HepG2 (cell line): ENCODE measurements at regions not wholly inside any gene's neighbourhood (a gene's known extent, or its start where the extent isn't known, plus 50 kb on each side); places are given as distances from the start of the nearest gene placed in this dataset.

ENCODE experiments used
- ARID4A ChIP-seq: sonication (generic); formaldehyde crosslinking; IDR thresholded peaks from 2 replicates; pipeline ENCODE4 v1.5.0; 2020; ENCODE audit warnings: mild to moderate bottlenecking, missing genetic modification reagents, borderline replicate concordance
- CENPBD1 ChIP-seq: sonication (generic); formaldehyde crosslinking; IDR thresholded peaks from 2 replicates; pipeline ENCODE4 v1.8.0; 2022; ENCODE audit warnings: missing genetic modification reagents, low read depth, mild to moderate bottlenecking, borderline replicate concordance
- CHCHD3 ChIP-seq: sonication (generic); formaldehyde crosslinking; IDR thresholded peaks from 2 replicates; pipeline ENCODE4 v1.8.0; 2022; ENCODE audit warnings: mild to moderate bottlenecking, missing genetic modification reagents, moderate library complexity
- CSRNP2 ChIP-seq: sonication (generic); formaldehyde crosslinking; conservative IDR thresholded peaks from 2 replicates; pipeline ENCODE4 v1.8.0; 2022; ENCODE audit warnings: low read depth, missing genetic modification reagents
- ESRRA ChIP-seq: sonication (generic); formaldehyde crosslinking; IDR thresholded peaks from 2 replicates; pipeline ENCODE4 v1.5.1; 2020; ENCODE audit warnings: mild to moderate bottlenecking, low read depth, missing genetic modification reagents
- HMG20B ChIP-seq: conservative IDR thresholded peaks from 2 replicates; pipeline ENCODE4 v1.6.1; 2016; ENCODE audit warnings: missing genetic modification reagents, missing compliant biosample characterization
- MAFK ChIP-seq, 2 experiments: IDR thresholded peaks in 1 of 2; conservative IDR thresholded peaks in 1 of 2; 2 replicates each; pipeline ENCODE4 v1.6.1; 2011; ENCODE audit warnings: improper control_type of control experiment in 2 of 2, low read length in 2 of 2
- PHF21A ChIP-seq: sonication (generic); formaldehyde crosslinking; IDR thresholded peaks from 2 replicates; pipeline ENCODE4 v1.5.0; 2020; ENCODE audit warnings: mild to moderate bottlenecking, missing genetic modification reagents
- SP2 ChIP-seq: sonication (generic); formaldehyde crosslinking; IDR thresholded peaks from 2 replicates; pipeline ENCODE4 v1.5.1; 2020; ENCODE audit warnings: mild to moderate bottlenecking, missing genetic modification reagents
- SRSF4 ChIP-seq: fragments of 200-400 bp; formaldehyde crosslinking; IDR thresholded peaks from one replicate; pipeline ENCODE4 v1.6.1; 2018; ENCODE audit warnings: mild to moderate bottlenecking, low read depth, low read length, moderate library complexity; ENCODE audit not compliant: poor library complexity, severe bottlenecking
- TAF1 ChIP-seq: sonication (generic); formaldehyde crosslinking; IDR thresholded peaks from 2 replicates; pipeline ENCODE4 v1.4.0; 2020; ENCODE audit warnings: missing genetic modification reagents
- TCF7 ChIP-seq: sonication (generic); IDR thresholded peaks from 2 replicates; pipeline ENCODE4 v1.6.1; 2016; ENCODE audit warnings: antibody characterized with exemption, low read depth
- ZMAT3 ChIP-seq: sonication (generic); formaldehyde crosslinking; conservative IDR thresholded peaks from 2 replicates; pipeline ENCODE4 v1.7.0; 2021; ENCODE audit warnings: missing genetic modification reagents
- ZNF136 ChIP-seq: sonication (generic); formaldehyde crosslinking; IDR thresholded peaks from 2 replicates; pipeline ENCODE4 v1.8.1; 2022; ENCODE audit warnings: low read depth, mild to moderate bottlenecking, moderate library complexity, missing genetic modification reagents
- ZNF333 ChIP-seq: sonication (generic); formaldehyde crosslinking; IDR thresholded peaks from 2 replicates; pipeline ENCODE4 v1.4.0; 2020; ENCODE audit warnings: mild to moderate bottlenecking, missing genetic modification reagents, borderline replicate concordance
- ZNF431 ChIP-seq: sonication (generic); formaldehyde crosslinking; IDR thresholded peaks from 2 replicates; pipeline ENCODE4 v1.9.0; 2022; ENCODE audit warnings: missing genetic modification reagents, low read depth, mild to moderate bottlenecking, borderline replicate concordance
- ZNF446 ChIP-seq: sonication (generic); formaldehyde crosslinking; IDR thresholded peaks from 2 replicates; pipeline ENCODE4 v1.5.0; 2020; ENCODE audit warnings: mild to moderate bottlenecking, missing genetic modification reagents
- ZNF460 ChIP-seq: sonication (generic); formaldehyde crosslinking; IDR thresholded peaks from 2 replicates; pipeline ENCODE4 v1.5.1; 2020; ENCODE audit warnings: missing genetic modification reagents, mild to moderate bottlenecking, borderline replicate concordance
- ZNF773 ChIP-seq: sonication (generic); formaldehyde crosslinking; IDR thresholded peaks from 2 replicates; pipeline ENCODE4 v1.4.0; 2020; ENCODE audit warnings: missing genetic modification reagents, borderline replicate concordance
- ZNF788 ChIP-seq: sonication (generic); formaldehyde crosslinking; IDR thresholded peaks from 2 replicates; pipeline ENCODE4 v1.5.0; 2020; ENCODE audit warnings: mild to moderate bottlenecking, missing genetic modification reagents, borderline replicate concordance
- ZSCAN21 ChIP-seq: sonication (generic); formaldehyde crosslinking; IDR thresholded peaks from 2 replicates; pipeline ENCODE4 v1.8.0; 2022; ENCODE audit warnings: mild to moderate bottlenecking, missing genetic modification reagents, moderate library complexity, borderline replicate concordance
- ZSCAN22 ChIP-seq: sonication (generic); formaldehyde crosslinking; IDR thresholded peaks from 2 replicates; pipeline ENCODE4 v1.4.0; 2020; ENCODE audit warnings: mild to moderate bottlenecking, missing genetic modification reagents
- TF ChIP-seq, protein P1 (sequence below): IDR thresholded peaks from 2 replicates; pipeline ENCODE4 v1.6.1; 2016; ENCODE audit warnings: missing genetic modification reagents, missing compliant biosample characterization

DNA sequence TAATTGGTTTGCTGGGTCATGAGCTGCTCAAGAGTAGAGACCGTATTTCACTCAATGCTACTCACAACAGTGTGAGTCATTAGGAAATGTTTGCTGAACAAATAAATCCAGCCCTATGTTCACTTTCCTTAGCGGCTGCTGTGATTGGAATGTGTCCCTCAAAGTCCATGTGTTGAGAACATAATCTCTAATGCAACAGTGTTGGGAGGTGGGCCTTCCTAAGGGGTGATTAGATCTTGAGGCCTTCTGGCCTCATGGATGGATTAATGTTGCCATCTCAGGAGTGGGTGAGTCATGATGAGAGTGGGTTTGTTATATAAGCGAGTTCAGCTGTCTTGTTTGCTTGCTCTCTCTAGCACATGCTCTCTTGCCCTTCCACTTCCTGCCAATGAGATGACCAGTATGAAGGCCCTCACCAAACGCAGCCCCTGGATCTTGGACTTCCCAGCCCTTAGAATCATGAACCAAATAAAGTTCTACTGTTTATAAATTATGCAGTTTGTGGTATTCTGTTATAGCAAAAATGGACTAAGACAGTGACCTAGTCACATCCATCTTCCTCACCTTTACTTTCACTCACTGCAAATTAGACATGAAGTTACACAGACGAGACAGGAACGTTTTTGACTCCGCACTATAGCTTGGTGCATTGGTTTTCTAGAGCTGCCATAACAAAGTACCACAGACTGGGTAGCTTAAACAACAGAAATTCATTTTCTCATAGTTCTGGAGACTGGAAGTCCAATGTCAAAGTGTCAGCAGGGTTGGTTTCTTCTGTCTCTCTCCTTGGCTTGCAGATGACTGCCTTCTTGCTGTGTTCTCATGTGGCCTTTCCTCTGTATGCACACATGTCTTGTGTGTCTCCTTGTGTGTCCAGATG is 50.9 kb upstream of the FAM169A start (continued):
- TF ChIP-seq PHF21A (CRISPR knock-in tag) (peak; percentile 96), ZNF788 (CRISPR knock-in tag) (peak; percentile 82; the same call in 1 of the 2 replicates), MAFK (conservative IDR thresholded peaks at IDR 0.05 in 1 of 2, IDR thresholded peaks at IDR 0.05 in 1 of 2; ENCODE audit: low read length in 2 of 2) (no peak), ZNF431 (CRISPR knock-in tag) (peak; percentile 72; the same call in 1 of the 2 replicates), TAF1 (CRISPR knock-in tag) (no peak), ZSCAN21 (CRISPR knock-in tag) (no peak), ZNF460 (no peak; the same call in 1 of the 2 replicates), ZNF333 (CRISPR knock-in tag) (0 out of 2 replicates have a peak, but pooled peaks have one; percentile 64), SP2 (no peak), ESRRA (CRISPR knock-in tag) (0 out of 2 replicates have a peak, but pooled peaks have one; percentile 55), ZNF136 (CRISPR knock-in tag) (peak; percentile 60; the same call in 1 of the 2 replicates), CSRNP2 (no peak), ZNF446 (CRISPR knock-in tag) (no peak), CHCHD3 (no peak), TCF7 (peak; percentile 85), HMG20B (peak; percentile 100), SRSF4 (no peak), ARID4A (CRISPR knock-in tag) (peak; percentile 31; the same call in 1 of the 2 replicates), ZSCAN22 (CRISPR knock-in tag) (no peak), ZMAT3 (CRISPR knock-in tag) (no peak; the same call in 1 of the 2 replicates), CENPBD1 (CRISPR knock-in tag) (no peak), ZNF773 (CRISPR knock-in tag) (no peak)
- TF ChIP-seq, protein P1, sequence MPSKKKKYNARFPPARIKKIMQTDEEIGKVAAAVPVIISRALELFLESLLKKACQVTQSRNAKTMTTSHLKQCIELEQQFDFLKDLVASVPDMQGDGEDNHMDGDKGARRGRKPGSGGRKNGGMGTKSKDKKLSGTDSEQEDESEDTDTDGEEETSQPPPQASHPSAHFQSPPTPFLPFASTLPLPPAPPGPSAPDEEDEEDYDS (CRISPR knock-in tag), result peak; percentile 47; the same call in 1 of the 2 replicates
